ACC112 (cell line): ENCODE measurements at regions not wholly inside any gene's neighbourhood (a gene's known extent, or its start where the extent isn't known, plus 50 kb on each side); places are given as distances from the start of the nearest gene placed in this dataset.
"Not testable (repeated sequence)": the region's sequence is repeated elsewhere in the genome, so short reads cannot be mapped to it uniquely, and the experiment has no call there.

Source experiments
- H2AFZ ChIP-seq: fragments of 200-600 bp; sonication (generic); one replicate; pipeline ENCODE4 v1.6.0; 2017; ENCODE audit warnings: antibody characterized with exemption, low read length; ENCODE audit not compliant: unreplicated experiment
- H3K27ac ChIP-seq: fragments of 200-600 bp; sonication (generic); 2 replicates; pipeline ENCODE4 v1.5.1; 2014; ENCODE audit warnings: low read depth, mild to moderate bottlenecking, antibody characterized with exemption, low read length, moderate library complexity
- H3K27me3 ChIP-seq: fragments of 200-600 bp; sonication (generic); 2 replicates; pipeline ENCODE4 v1.6.1; 2014; ENCODE audit warnings: mild to moderate bottlenecking, antibody characterized with exemption, low read length, moderate library complexity, mixed read lengths; ENCODE audit not compliant: insufficient read depth
- H3K36me3 ChIP-seq: fragments of 200-600 bp; sonication (generic); 2 replicates; pipeline ENCODE4 v1.6.1; 2016; ENCODE audit warnings: mild to moderate bottlenecking, antibody characterized with exemption, low read length, moderate library complexity, mixed read lengths; ENCODE audit not compliant: insufficient read depth
- H3K4me1 ChIP-seq: fragments of 200-600 bp; sonication (generic); one replicate; pipeline ENCODE4 v1.6.1; 2016; ENCODE audit warnings: low read length, mixed read lengths; ENCODE audit not compliant: insufficient read depth, unreplicated experiment, control insufficient read depth
- H3K4me3 ChIP-seq: fragments of 200-600 bp; sonication (generic); 2 replicates; pipeline ENCODE4 v1.5.1; 2014; ENCODE audit warnings: mild to moderate bottlenecking, low read depth, low read length
- H3K79me2 ChIP-seq: fragments of 200-600 bp; sonication (generic); one replicate; pipeline ENCODE4 v1.6.0; 2016; ENCODE audit warnings: low read length; ENCODE audit not compliant: control insufficient read depth, unreplicated experiment, insufficient read depth

GRCh38 chr2:39875182-39875913 is 96.3 kb upstream of the THUMPD2 start:
- H3K4me3 ChIP-seq, result no peak overlapping the region
- H3K36me3 ChIP-seq, result no peaks in the 10 kb centered on the region
- peak overlapping the region; percentile 8 for H2AFZ ChIP-seq
- H3K4me1 ChIP-seq, result peaks cover 29% of the 10 kb centered on the region
- no peaks in the 10 kb centered on the region for H3K27me3 ChIP-seq
- no peaks in the 10 kb centered on the region for H3K79me2 ChIP-seq
- peak overlapping the region; percentile 87 for H3K27ac ChIP-seq

GRCh38 chr2:39874236-39874635 is 95.2 kb upstream of the THUMPD2 start:
- H3K79me2 ChIP-seq, result no peaks in the 10 kb centered on the region
- H3K4me1 ChIP-seq, result peaks cover 29% of the 10 kb centered on the region
- no peak overlapping the region for H3K27ac ChIP-seq
- no peaks in the 10 kb centered on the region for H3K36me3 ChIP-seq
- H3K4me3 ChIP-seq, result no peak overlapping the region
- H2AFZ ChIP-seq, result no peak overlapping the region
- no peaks in the 10 kb centered on the region for H3K27me3 ChIP-seq

GRCh38 chr2:39873586-39873985 is 94.5 kb upstream of the THUMPD2 start:
- no peak overlapping the region for H2AFZ ChIP-seq
- no peak overlapping the region for H3K27ac ChIP-seq
- no peaks in the 10 kb centered on the region for H3K27me3 ChIP-seq
- H3K36me3 ChIP-seq, result no peaks in the 10 kb centered on the region
- H3K79me2 ChIP-seq, result no peaks in the 10 kb centered on the region
- no peak overlapping the region for H3K4me3 ChIP-seq
- H3K4me1 ChIP-seq, result peaks cover 29% of the 10 kb centered on the region

- Histone ChIP-seq H3K27ac (no peak overlapping the region), H3K4me1 (peaks cover 29% of the 10 kb centered on the region), H3K27me3 (no peaks in the 10 kb centered on the region), H3K36me3 (no peaks in the 10 kb centered on the region), H3K79me2 (no peaks in the 10 kb centered on the region), H2AFZ (no peak overlapping the region), H3K4me3 (no peak overlapping the region)
Observed at GRCh38 chr2:39872748-39873147, 93.7 kb upstream of the THUMPD2 start.

- Histone ChIP-seq H2AFZ (peak overlapping the region; percentile 7), H3K36me3 (no peaks in the 10 kb centered on the region), H3K27me3 (no peaks in the 10 kb centered on the region), H3K4me3 (no peak overlapping the region; the same call in 1 of the 2 replicates), H3K27ac (no peak overlapping the region), H3K4me1 (peaks cover 28% of the 10 kb centered on the region), H3K79me2 (no peaks in the 10 kb centered on the region)
Observed at GRCh38 chr2:39871291-39871761, 92.3 kb upstream of the THUMPD2 start.

GRCh38 chr2:39870871-39871270 is 91.8 kb upstream of the THUMPD2 start:
- Histone ChIP-seq H3K4me1 (peaks cover 24% of the 10 kb centered on the region), H3K4me3 (no peak overlapping the region; the same call in 1 of the 2 replicates), H3K27me3 (peaks cover 2% of the 10 kb centered on the region; the same call in 1 of the 2 replicates), H3K27ac (no peak overlapping the region), H3K36me3 (no peaks in the 10 kb centered on the region), H2AFZ (peak overlapping the region; percentile 7), H3K79me2 (no peaks in the 10 kb centered on the region)

GRCh38 chr2:39867268-39867667 is 88.2 kb upstream of the THUMPD2 start:
- Histone ChIP-seq H3K4me1 (peaks cover 13% of the 10 kb centered on the region), H3K27ac (no peak overlapping the region), H3K27me3 (peaks cover 13% of the 10 kb centered on the region), H3K4me3 (no peak overlapping the region), H3K79me2 (no peaks in the 10 kb centered on the region), H3K36me3 (no peaks in the 10 kb centered on the region), H2AFZ (no peak overlapping the region)

- Histone ChIP-seq H3K36me3 (no peaks in the 10 kb centered on the region), H3K79me2 (no peaks in the 10 kb centered on the region), H3K4me1 (peaks cover 3% of the 10 kb centered on the region), H2AFZ (no peak overlapping the region), H3K27ac (no peak overlapping the region), H3K4me3 (no peak overlapping the region), H3K27me3 (peaks cover 13% of the 10 kb centered on the region)
Observed at GRCh38 chr2:39865751-39866150, 86.7 kb upstream of the THUMPD2 start.

- H3K4me3 ChIP-seq, result not testable (repeated sequence)
Observed at GRCh38 chr2:39863672-39864071, 84.6 kb upstream of the THUMPD2 start.

GRCh38 chr2:39860538-39860937 is 81.5 kb upstream of the THUMPD2 start:
- H3K79me2 ChIP-seq, result no peaks in the 10 kb centered on the region
- no peaks in the 10 kb centered on the region for H3K4me1 ChIP-seq
- no peaks in the 10 kb centered on the region for H3K36me3 ChIP-seq
- no peak overlapping the region for H3K27ac ChIP-seq
- H3K27me3 ChIP-seq, result 0 out of 2 replicates have a peak, but pooled peaks cover 10% of the 10 kb centered on the region
- no peak overlapping the region for H3K4me3 ChIP-seq
- H2AFZ ChIP-seq, result no peak overlapping the region

More at GRCh38 chr2:39863672-39864071, 84.6 kb upstream of the THUMPD2 start:
- H2AFZ ChIP-seq, H3K27ac ChIP-seq, H3K79me2 ChIP-seq, H3K4me1 ChIP-seq, H3K36me3 ChIP-seq: not testable (repeated sequence)
- H3K27me3 ChIP-seq, result peaks cover 15% of the 10 kb centered on the region

GRCh38 chr2:39858677-39859076 is 79.6 kb upstream of the THUMPD2 start:
- H3K4me3 ChIP-seq, result no peak overlapping the region
- no peaks in the 10 kb centered on the region for H3K36me3 ChIP-seq
- 0 out of 2 replicates have a peak, but pooled peaks cover 2% of the 10 kb centered on the region for H3K27me3 ChIP-seq
- H2AFZ ChIP-seq, result no peak overlapping the region
- H3K27ac ChIP-seq, result no peak overlapping the region
- H3K4me1 ChIP-seq, result no peaks in the 10 kb centered on the region
- no peaks in the 10 kb centered on the region for H3K79me2 ChIP-seq
